ENCODE measurements at regions not wholly inside any gene's neighbourhood (a gene's known extent, or its start where the extent isn't known, plus 50 kb on each side); places are given as distances from the start of the nearest gene placed in this dataset.

GRCh38 chr17:79458356-79458755 lies 152.5 kb downstream of the RBFOX3 start:
- Histone ChIP-seq H4K8ac (replicated peaks; ENCODE audit: insufficient read length, low read depth, low read length) (no peak overlapping the region), H2AFZ (ENCODE audit: low read length) (no peak overlapping the region), H4K91ac (ENCODE audit: insufficient read length, low read depth, low read length) (no peak overlapping the region), H3K9me3 (ENCODE audit: control insufficient read depth, low read depth, low read length) (no peaks in the 10 kb centered on the region), H3K56ac (ENCODE audit: insufficient read length, low read depth, low read length) (no peak overlapping the region), H2BK5ac (ENCODE audit: insufficient read length, low read length) (no peak overlapping the region), H3K23me2 (ENCODE audit: insufficient read length, low read depth, low read length, poor library complexity, severe bottlenecking) (no peaks in the 10 kb centered on the region), H3K27ac (ENCODE audit: insufficient read length, low read depth, low read length) (no peak overlapping the region), H3K79me1 (ENCODE audit: insufficient read depth, low read depth, low read length, poor library complexity, severe bottlenecking) (no peaks in the 10 kb centered on the region), H3K27me3 (ENCODE audit: insufficient read depth, low read length) (no peaks in the 10 kb centered on the region), H3K4ac (ENCODE audit: low read depth, low read length) (no peak overlapping the region), H3K18ac (ENCODE audit: insufficient read length, low read depth, low read length) (no peak overlapping the region), H3T11ph (ENCODE audit: low read length) (no peak overlapping the region), H3K9ac (ENCODE audit: extremely low read depth, insufficient read length, low read length) (no peak overlapping the region), H2BK12ac (ENCODE audit: insufficient read length, low read depth, low read length) (no peak overlapping the region), H4K5ac (ENCODE audit: insufficient read length, low read depth, low read length) (no peak overlapping the region), H3K14ac (ENCODE audit: insufficient read depth, low read length) (no peak overlapping the region), H2BK20ac (ENCODE audit: low read depth, low read length, poor library complexity, severe bottlenecking) (no peak overlapping the region), H3K4me1 (ENCODE audit: insufficient read depth, low read length) (no peaks in the 10 kb centered on the region), H2AK5ac (ENCODE audit: insufficient read length, low read length) (no peak overlapping the region), H3K79me2 (ENCODE audit: insufficient read depth, low read length) (no peaks in the 10 kb centered on the region), H2BK15ac (ENCODE audit: low read depth, low read length) (no peak overlapping the region), H2BK120ac (ENCODE audit: low read depth, low read length, poor library complexity, severe bottlenecking) (no peak overlapping the region), H3K23ac (ENCODE audit: insufficient read length, low read depth, low read length) (no peak overlapping the region), H3K4me2 (ENCODE audit: insufficient read depth, insufficient read length, low read length) (no peak overlapping the region), H4K20me1 (ENCODE audit: control insufficient read depth, insufficient read depth, insufficient read length) (no peaks in the 10 kb centered on the region)
- no peaks in the 10 kb centered on the region for H3K36me3 Mint-ChIP-seq (ENCODE audit: insufficient read depth in 1 of 3, low read depth in 3 of 3)
- TF ChIP-seq CTCF (conservative IDR thresholded peaks at IDR 0.05): no peak
- no CpG with 5 or more reads among the region's 12 CpGs for WGBS (ENCODE audit: extremely low coverage, insufficient read length, low lambda C conversion rate)
- H3K27ac Mint-ChIP-seq: no peak overlapping the region
- peaks cover 7% of the 10 kb centered on the region for H3K27me3 Mint-ChIP-seq (ENCODE audit: low read depth)
- no peaks in the 10 kb centered on the region for H3K4me1 Mint-ChIP-seq
- no peak overlapping the region for H3K4me3 Mint-ChIP-seq
- peaks cover 0 to 5% of the 10 kb centered on the region in 2 experiments; a peak in 3 of 5 replicates for H3K9me3 Mint-ChIP-seq
- no peak for DNase-seq

Data from H9 (cell line).